Mesothelial cell of epicardium (in vitro differentiated cells): ENCODE measurements at regions not wholly inside any gene's neighbourhood (a gene's known extent, or its start where the extent isn't known, plus 50 kb on each side); places are given as distances from the start of the nearest gene placed in this dataset.

Experiments
- DNase-seq, 2 experiments: peaks; one replicate each; pipeline ENCODE4 v3.0.0; 2021; ENCODE audit warnings: low spot score in 2 of 2; ENCODE audit not compliant: unreplicated experiment in 2 of 2
- H3K27ac Mint-ChIP-seq: 2 replicates; pipeline ENCODE4 v1.8.0; 2021; ENCODE audit warnings: mixed read lengths
- H3K27me3 Mint-ChIP-seq: 2 replicates; pipeline ENCODE4 v1.8.0; 2021; ENCODE audit warnings: low read depth, mixed read lengths
- H3K36me3 Mint-ChIP-seq: 2 replicates; pipeline ENCODE4 v1.8.0; 2021; ENCODE audit warnings: mixed read lengths
- H3K4me1 Mint-ChIP-seq: 2 replicates; pipeline ENCODE4 v1.8.0; 2021; ENCODE audit warnings: mixed read lengths
- H3K4me3 Mint-ChIP-seq: 2 replicates; pipeline ENCODE4 v1.8.0; 2021; ENCODE audit warnings: mild to moderate bottlenecking, moderate library complexity, mixed read lengths
- H3K9me3 Mint-ChIP-seq: 2 replicates; pipeline ENCODE4 v1.8.0; 2021; ENCODE audit warnings: mixed read lengths
- CTCF ChIP-seq: fragments of 200-600 bp; sonication (generic); IDR thresholded peaks from one replicate; pipeline ENCODE4 v1.5.0; 2021; ENCODE audit warnings: antibody characterized with exemption; ENCODE audit not compliant: unreplicated experiment

- H3K36me3 Mint-ChIP-seq = no peaks in the 10 kb centered on the region
- H3K4me3 Mint-ChIP-seq = no peak overlapping the region
- H3K9me3 Mint-ChIP-seq = peaks cover 40% of the 10 kb centered on the region
- peaks cover 6% of the 10 kb centered on the region for H3K27me3 Mint-ChIP-seq
- DNase-seq = no peak
- no peaks in the 10 kb centered on the region for H3K4me1 Mint-ChIP-seq
- TF ChIP-seq CTCF = no peak
- H3K27ac Mint-ChIP-seq = no peak overlapping the region
Measured at GRCh38 chr1:214823311-214824117, 220.5 kb downstream of the CENPF start.

- H3K4me3 Mint-ChIP-seq = no peak overlapping the region
- no peaks in the 10 kb centered on the region for H3K36me3 Mint-ChIP-seq
- H3K27me3 Mint-ChIP-seq = peaks cover 6% of the 10 kb centered on the region
- DNase-seq = no peak
- no peak overlapping the region for H3K27ac Mint-ChIP-seq
- TF ChIP-seq CTCF = no peak
- no peaks in the 10 kb centered on the region for H3K4me1 Mint-ChIP-seq
- peaks cover 37% of the 10 kb centered on the region for H3K9me3 Mint-ChIP-seq
Measured at GRCh38 chr1:214824763-214825162, 221.8 kb downstream of the CENPF start.

- Mint-ChIP-seq H3K27me3 (peaks cover 3% of the 10 kb centered on the region), H3K27ac (no peak overlapping the region), H3K4me1 (no peaks in the 10 kb centered on the region), H3K4me3 (no peak overlapping the region), H3K36me3 (no peaks in the 10 kb centered on the region), H3K9me3 (peaks cover 37% of the 10 kb centered on the region)
- TF ChIP-seq CTCF = no peak
- no peak for DNase-seq
Measured at GRCh38 chr1:214826619-214827018, 223.6 kb downstream of the CENPF start.

GRCh38 chr1:214827883-214828282 lies 224.9 kb downstream of the CENPF start:
- no peak for DNase-seq
- Mint-ChIP-seq H3K36me3 (no peaks in the 10 kb centered on the region), H3K27me3 (no peaks in the 10 kb centered on the region), H3K27ac (no peak overlapping the region), H3K9me3 (peaks cover 37% of the 10 kb centered on the region), H3K4me1 (no peaks in the 10 kb centered on the region), H3K4me3 (no peak overlapping the region)
- TF ChIP-seq CTCF = no peak

GRCh38 chr1:214830941-214831340 lies 227.9 kb downstream of the CENPF start:
- Mint-ChIP-seq H3K4me1 (no peaks in the 10 kb centered on the region), H3K9me3 (peaks cover 25% of the 10 kb centered on the region), H3K27me3 (no peaks in the 10 kb centered on the region), H3K27ac (no peak overlapping the region), H3K4me3 (no peak overlapping the region), H3K36me3 (no peaks in the 10 kb centered on the region)
- no peak for TF ChIP-seq CTCF
- DNase-seq = no peak
